ENCODE measurements at regions not wholly inside any gene's neighbourhood (a gene's known extent, or its start where the extent isn't known, plus 50 kb on each side); places are given as distances from the start of the nearest gene placed in this dataset.

GRCh38 chr2:126797622-126798275, 100.9 kb upstream of the TEX51 start:
- Histone ChIP-seq H3K27me3 (ENCODE audit: insufficient read depth, low read length) (peaks cover 34% of the 10 kb centered on the region), H3K36me3 (ENCODE audit: control insufficient read depth in 1 of 2, insufficient read depth in 2 of 2, low read length in 2 of 2) (no peaks in the 10 kb centered on the region), H3K9me3 (ENCODE audit: control insufficient read depth in 1 of 2, insufficient read depth in 1 of 2, low read depth in 1 of 2, low read length in 2 of 2) (no peaks in the 10 kb centered on the region), H3K9me2 (ENCODE audit: insufficient read depth) (no peaks in the 10 kb centered on the region), H3K4me1 (ENCODE audit: control insufficient read depth in 1 of 2, insufficient read depth in 2 of 2, low read length in 2 of 2) (no peaks in the 10 kb centered on the region), H4K20me1 (ENCODE audit: insufficient read depth) (no peaks in the 10 kb centered on the region), H3K4me2 (ENCODE audit: low read length) (no peak overlapping the region), H3K79me2 (ENCODE audit: insufficient read depth, low read length) (no peaks in the 10 kb centered on the region), H3K27ac (ENCODE audit: low read depth, low read length) (no peak overlapping the region), H3K9ac (ENCODE audit: low read length) (no peak overlapping the region), H2AFZ (ENCODE audit: low read depth, low read length, poor library complexity, severe bottlenecking) (no peak overlapping the region), H3K4me3 (replicated peaks in 1 of 2; ENCODE audit: low read depth in 1 of 2, low read length in 2 of 2) (no peak overlapping the region)
- CTCF ChIA-PET, result no interaction called here
- no peak for DNase-seq (ENCODE audit: low read depth, low spot score)
- RAD21 ChIA-PET (ENCODE audit: low non-redundant PET in 1 of 2, low total read pairs in 2 of 2, uncharacterized antibody in 2 of 2, unreplicated experiment in 2 of 2), result no interaction called here
- intact Hi-C loops (cut with micrococcal nuclease), result no loop called here
- POLR2A ChIA-PET, result no interaction called here
- no peak for ATAC-seq
- BruUV-seq (replicated peaks), result no TSS peak
- no peak for TF ChIP-seq MAX (IDR thresholded peaks at IDR 0.05)

- TF ChIP-seq POLR2A (IDR thresholded peaks at IDR 0.05; ENCODE audit: borderline replicate concordance, extremely low read depth, insufficient read depth, insufficient read length) (no peak), EZH2 (IDR thresholded peaks at IDR 0.05) (no peak), ELF1 (IDR thresholded peaks at IDR 0.05; ENCODE audit: borderline replicate concordance, low read depth) (no peak), MAX (IDR thresholded peaks at IDR 0.05) (no peak), SP1 (IDR thresholded peaks at IDR 0.05; ENCODE audit: low read depth) (no peak), ZNF274 (IDR thresholded peaks at IDR 0.05; ENCODE audit: low read depth, low read length) (no peak), ZFX (IDR thresholded peaks at IDR 0.05) (no peak)
- H4K20me1 ChIP-seq (ENCODE audit: insufficient read depth), result no peaks in the 10 kb centered on the region
- POLR2A ChIA-PET, result no interaction called here
- H3K9me2 ChIP-seq (ENCODE audit: insufficient read depth), result no peaks in the 10 kb centered on the region
- H3K9ac ChIP-seq (ENCODE audit: low read length), result no peak overlapping the region
- no peak for ATAC-seq
- BruUV-seq (replicated peaks), result no TSS peak
- no peaks in the 10 kb centered on the region for H3K9me3 ChIP-seq (ENCODE audit: control insufficient read depth in 1 of 2, insufficient read depth in 1 of 2, low read depth in 1 of 2, low read length in 2 of 2)
- no peak overlapping the region for H2AFZ ChIP-seq (ENCODE audit: low read depth, low read length, poor library complexity, severe bottlenecking)
- H3K4me1 ChIP-seq (ENCODE audit: control insufficient read depth in 1 of 2, insufficient read depth in 2 of 2, low read length in 2 of 2), result no peaks in the 10 kb centered on the region
- CTCF ChIA-PET, result no interaction called here
- DNase-seq (ENCODE audit: low read depth, low spot score), result no peak
- H3K4me3 ChIP-seq (replicated peaks in 1 of 2; ENCODE audit: low read depth in 1 of 2, low read length in 2 of 2), result no peak overlapping the region
- H3K27me3 ChIP-seq (ENCODE audit: insufficient read depth, low read length), result peaks cover 31% of the 10 kb centered on the region
- H3K79me2 ChIP-seq (ENCODE audit: insufficient read depth, low read length), result no peaks in the 10 kb centered on the region
- no peak overlapping the region for H3K27ac ChIP-seq (ENCODE audit: low read depth, low read length)
- intact Hi-C loops (cut with micrococcal nuclease), result no loop called here
- no peak overlapping the region for H3K4me2 ChIP-seq (ENCODE audit: low read length)
- H3K36me3 ChIP-seq (ENCODE audit: control insufficient read depth in 1 of 2, insufficient read depth in 2 of 2, low read length in 2 of 2), result no peaks in the 10 kb centered on the region
- RAD21 ChIA-PET (ENCODE audit: low non-redundant PET in 1 of 2, low total read pairs in 2 of 2, uncharacterized antibody in 2 of 2, unreplicated experiment in 2 of 2), result no interaction called here
These were observed 100.2 kb upstream of the TEX51 start for GRCh38 chr2:126798276-126799140.
